Activated naive CD4-positive, alpha-beta T cell treated with anti-CD3 and anti-CD28 coated beads, Interleukin-2, amount 50 U/mL, for 72 hours (primary cell): ENCODE measurements at regions not wholly inside any gene's neighbourhood (a gene's known extent, or its start where the extent isn't known, plus 50 kb on each side); places are given as distances from the start of the nearest gene placed in this dataset.
"Not testable (repeated sequence)": the region's sequence is repeated elsewhere in the genome, so short reads cannot be mapped to it uniquely, and the experiment has no call there.

Experiments used
- ATAC-seq, 2 donors: fragments of 150-1000 bp; cut with Tn5 transposase; 2 replicates each; pipeline ENCODE4 v1.10.0; 2021; ENCODE audit warnings: mild to moderate bottlenecking in 2 of 2, moderate library complexity in 2 of 2
- DNase-seq, 2 donors: peaks; one replicate each; pipeline ENCODE4 v3.0.0; 2021 to 2022; ENCODE audit warnings: low spot score in 2 of 2
- H3K27ac Mint-ChIP-seq, 2 donors: one replicate each; pipeline ENCODE4 v1.8.0; 2022; ENCODE audit warnings: mild to moderate bottlenecking in 2 of 2, mixed read lengths in 2 of 2
- H3K36me3 Mint-ChIP-seq, 2 donors: one replicate each; pipeline ENCODE4 v1.8.0; 2022; ENCODE audit warnings: mixed read lengths in 2 of 2
- H3K9me3 Mint-ChIP-seq, 2 donors: one replicate each; pipeline ENCODE4 v1.8.0; 2022; ENCODE audit warnings: mixed read lengths in 2 of 2

DNA sequence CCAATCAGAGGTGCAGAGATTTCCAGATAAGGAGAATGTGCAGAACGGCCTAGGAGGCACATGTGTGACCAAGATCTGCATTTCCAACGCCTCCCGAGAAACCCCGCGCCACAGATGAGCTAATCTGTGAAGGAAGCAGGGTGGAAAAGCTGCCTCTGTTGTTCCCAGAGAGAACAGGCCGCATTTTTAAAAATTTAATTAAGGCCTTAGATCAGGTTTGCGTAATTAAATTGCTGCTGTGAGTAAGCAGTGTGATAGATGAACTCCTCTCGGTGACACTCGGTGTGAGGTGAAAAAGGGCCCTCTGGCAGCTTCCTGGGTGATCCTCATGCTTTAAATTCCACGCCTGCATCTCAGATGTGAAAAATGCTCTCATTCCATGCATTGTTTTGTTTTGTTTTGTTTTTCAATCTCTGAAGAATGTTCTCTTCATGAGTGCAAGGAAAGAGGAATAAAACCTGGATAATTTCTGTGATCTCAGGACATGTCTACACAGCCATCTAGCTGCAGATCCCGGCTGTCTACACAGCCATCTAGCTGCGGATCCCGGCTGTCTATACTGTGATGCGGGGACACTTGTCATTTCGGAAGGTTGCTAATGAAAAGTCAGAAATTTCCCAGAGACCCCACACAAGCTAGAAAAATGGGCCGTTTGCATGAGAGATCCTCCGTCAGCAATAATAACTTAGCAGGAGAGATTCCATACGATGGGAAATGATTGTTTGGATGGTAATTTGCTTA lies 1398.9 kb downstream of the BRD1 start:
- Mint-ChIP-seq H3K36me3 (no peaks in the 10 kb centered on the region), H3K27ac (no peak overlapping the region), H3K9me3 (no peaks in the 10 kb centered on the region)
- DNase-seq: no peak
- no peak for ATAC-seq

DNA sequence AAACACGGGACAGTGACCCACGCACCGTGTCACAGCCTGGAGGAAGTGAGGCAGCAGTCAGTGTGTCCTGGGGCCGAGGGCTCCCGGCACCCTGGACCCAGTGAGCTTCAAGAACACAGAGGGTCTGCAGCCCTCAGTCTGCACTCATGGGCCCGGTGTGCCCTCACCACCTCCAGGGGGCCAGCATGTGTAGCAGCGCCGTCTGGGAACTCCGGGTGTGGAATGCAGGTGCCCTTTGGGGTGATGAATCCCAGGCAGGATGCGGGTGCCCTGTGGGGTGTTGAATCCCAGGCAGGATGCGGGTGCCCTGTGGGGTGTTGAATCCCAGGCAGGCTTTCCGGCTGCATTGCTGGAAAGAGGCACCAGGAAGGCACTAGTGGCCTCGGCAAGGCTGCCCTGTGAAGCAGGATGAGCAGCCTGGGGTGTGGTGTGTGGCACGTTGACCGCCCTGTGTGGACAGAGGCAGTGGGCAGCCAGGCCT lies 1399.9 kb downstream of the BRD1 start:
- no peak overlapping the region for H3K27ac Mint-ChIP-seq
- no peaks in the 10 kb centered on the region for H3K36me3 Mint-ChIP-seq
- DNase-seq: no peak
- no peak for ATAC-seq
- H3K9me3 Mint-ChIP-seq: no peaks in the 10 kb centered on the region

DNA sequence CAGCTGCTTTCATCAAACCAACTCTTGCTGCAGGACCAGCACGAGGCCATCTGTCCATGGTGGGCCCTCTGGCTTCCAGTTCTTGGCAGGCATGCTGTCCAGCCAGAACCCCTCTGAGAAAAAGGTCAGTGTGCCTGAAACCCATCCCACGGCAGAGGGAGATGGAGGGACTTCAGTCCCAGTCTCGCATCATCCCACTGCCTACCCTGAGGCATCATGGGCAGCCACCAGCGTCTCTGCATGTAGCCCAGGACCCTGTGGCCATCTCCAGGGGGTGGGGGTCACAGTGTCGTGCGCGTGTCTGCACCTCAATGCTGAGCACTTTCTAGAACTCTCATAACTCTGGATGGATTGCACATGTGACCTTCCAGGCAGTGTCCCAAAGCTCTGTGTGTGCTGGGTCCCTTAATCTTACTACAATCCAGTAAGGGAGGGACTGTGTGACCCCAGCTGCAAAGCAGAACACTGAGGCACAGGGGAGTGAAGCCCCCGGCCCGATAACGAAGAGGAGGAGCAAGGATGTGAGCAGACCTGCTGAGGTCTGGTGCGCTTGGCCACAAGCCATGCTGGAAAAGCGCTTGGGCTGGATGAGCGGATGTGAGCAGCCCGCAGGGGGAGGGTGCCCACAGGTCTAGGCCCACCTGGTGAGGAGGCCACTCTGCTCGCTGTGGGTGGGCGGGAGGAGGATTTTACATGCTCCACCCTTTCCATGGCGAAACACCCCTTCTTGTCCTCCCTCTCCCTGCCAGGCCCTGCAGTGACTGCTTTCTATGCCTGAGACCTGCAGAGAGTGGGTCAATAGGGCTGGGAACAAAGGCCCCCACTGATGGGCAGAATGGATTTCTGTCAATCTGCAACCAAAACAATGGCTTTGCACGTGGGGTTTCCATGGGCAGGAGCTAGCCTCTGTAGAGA lies 1401.0 kb downstream of the BRD1 start:
- DNase-seq: no peak
- no peaks in the 10 kb centered on the region for H3K36me3 Mint-ChIP-seq
- no peaks in the 10 kb centered on the region for H3K9me3 Mint-ChIP-seq
- H3K27ac Mint-ChIP-seq: no peak overlapping the region
- no peak for ATAC-seq

DNA sequence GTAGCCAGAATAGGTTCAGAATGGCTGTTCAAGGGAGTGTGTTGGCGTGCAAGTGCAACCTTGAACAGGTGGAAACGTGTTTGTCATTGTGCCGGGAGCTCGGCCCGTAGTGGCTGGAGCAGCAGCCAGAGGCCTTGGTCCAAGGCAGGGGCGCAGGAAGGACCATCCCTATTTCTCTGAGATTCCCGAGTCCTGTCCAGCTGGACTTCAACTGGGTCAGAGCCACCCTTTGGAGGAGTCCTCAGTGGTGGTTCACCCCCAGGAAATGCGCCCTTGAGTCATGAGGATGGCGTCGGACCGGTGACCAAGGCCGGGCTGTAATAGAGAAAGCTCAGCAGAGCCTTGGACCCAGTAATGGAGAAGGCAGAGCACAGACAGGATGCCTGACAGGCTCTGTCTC lies 1402.0 kb downstream of the BRD1 start:
- Mint-ChIP-seq H3K36me3 (no peaks in the 10 kb centered on the region), H3K9me3 (peaks cover 0 to 4% of the 10 kb centered on the region in 2 donors), H3K27ac (no peak overlapping the region)
- DNase-seq (no peak), ATAC-seq (no peak)

DNA sequence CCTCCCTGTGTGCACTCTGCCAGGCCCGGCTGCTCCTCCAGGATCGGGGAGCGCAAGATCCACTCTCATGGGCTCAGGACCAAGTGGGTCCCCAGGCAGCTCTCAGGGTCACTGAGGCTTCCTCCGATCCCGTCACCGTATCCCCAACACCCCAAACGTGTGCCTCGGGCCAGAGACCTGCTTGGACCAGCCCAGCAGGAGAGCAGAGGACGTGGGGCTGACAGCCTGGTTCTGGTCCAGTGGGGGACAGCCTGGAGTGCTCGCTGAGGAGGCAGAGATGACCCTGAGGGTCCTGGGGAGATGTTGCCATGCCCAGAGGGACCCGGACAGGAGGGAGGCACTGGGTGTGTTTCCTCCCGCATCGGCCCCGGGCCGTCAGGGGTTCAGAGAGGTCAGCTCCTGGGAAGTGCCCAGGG lies 1402.6 kb downstream of the BRD1 start:
- no peak overlapping the region for H3K27ac Mint-ChIP-seq
- DNase-seq (no peak), ATAC-seq (no peak)
- H3K36me3 Mint-ChIP-seq: no peaks in the 10 kb centered on the region
- H3K9me3 Mint-ChIP-seq: peaks cover 0 to 7% of the 10 kb centered on the region in 2 donors

DNA sequence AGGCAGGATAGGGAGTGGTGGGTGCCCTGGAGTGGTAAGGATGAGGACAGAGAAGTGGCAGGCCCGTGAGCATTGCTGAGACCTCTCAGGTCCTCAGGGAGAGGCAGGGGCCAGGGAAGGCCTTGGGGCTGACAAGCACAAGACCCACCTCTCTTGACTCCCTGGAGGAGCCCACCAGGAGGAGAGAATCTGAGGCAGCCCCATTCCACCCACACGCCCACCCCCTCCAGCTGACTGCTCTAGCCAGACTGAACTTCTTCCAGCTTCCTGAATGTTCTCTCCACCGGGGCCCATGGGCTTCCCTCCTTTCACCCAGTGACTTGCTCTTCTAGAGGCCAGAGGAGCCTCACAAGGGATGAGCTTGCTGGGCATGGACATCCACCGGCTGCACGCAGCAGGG lies 1403.0 kb downstream of the BRD1 start:
- DNase-seq (no peak), ATAC-seq (no peak)
- peaks cover 0 to 7% of the 10 kb centered on the region in 2 donors for H3K9me3 Mint-ChIP-seq
- no peaks in the 10 kb centered on the region for H3K36me3 Mint-ChIP-seq
- H3K27ac Mint-ChIP-seq: no peak overlapping the region

DNA sequence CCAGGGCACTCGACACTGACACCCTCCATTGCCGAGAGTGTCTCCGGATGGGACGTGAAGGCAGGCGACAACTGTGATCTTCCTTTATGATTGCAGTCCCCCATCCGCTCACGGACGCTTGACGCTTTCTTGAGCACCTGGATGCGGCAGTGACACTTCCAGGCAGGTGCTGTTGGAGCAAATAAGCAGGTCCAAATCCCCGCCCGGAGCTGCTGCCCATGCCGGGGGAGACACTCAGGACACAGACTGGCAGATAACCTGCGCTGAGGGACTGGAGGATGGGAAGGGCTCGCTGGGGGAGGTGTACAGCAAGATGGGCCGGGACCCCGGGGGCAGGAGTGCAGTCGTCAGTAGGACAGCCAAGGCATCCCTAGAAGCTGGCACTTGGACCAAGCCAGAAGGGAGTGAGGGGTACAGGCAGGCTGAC lies 1403.5 kb downstream of the BRD1 start:
- Mint-ChIP-seq H3K27ac (no peak overlapping the region), H3K9me3 (peaks cover 0 to 7% of the 10 kb centered on the region in 2 donors), H3K36me3 (no peaks in the 10 kb centered on the region)
- DNase-seq: no peak
- no peak for ATAC-seq

DNA sequence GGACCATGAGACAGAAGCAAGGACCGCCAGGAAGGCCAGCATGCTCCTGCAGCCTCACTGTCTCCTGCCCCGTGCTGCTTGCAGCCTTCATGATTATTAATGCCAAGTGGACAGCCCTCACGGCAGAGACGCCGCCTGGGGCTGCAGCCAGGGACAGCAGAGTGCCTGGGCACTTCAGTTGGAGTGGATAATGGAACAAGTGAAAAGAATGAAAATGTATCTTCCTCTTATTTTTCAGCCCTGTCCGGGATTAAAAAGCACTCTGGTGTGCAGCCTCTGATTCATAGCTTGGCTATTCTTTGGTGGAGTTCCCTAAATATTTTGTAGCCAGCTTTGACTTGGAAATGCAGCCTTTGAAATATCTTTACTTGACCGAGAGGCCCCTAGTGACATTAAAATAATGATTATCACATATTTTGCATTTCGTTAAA lies 1404.2 kb downstream of the BRD1 start:
- Mint-ChIP-seq H3K9me3 (peaks cover 0 to 7% of the 10 kb centered on the region in 2 donors), H3K36me3 (no peaks in the 10 kb centered on the region), H3K27ac (no peak overlapping the region)
- no peak for DNase-seq
- no peak for ATAC-seq

DNA sequence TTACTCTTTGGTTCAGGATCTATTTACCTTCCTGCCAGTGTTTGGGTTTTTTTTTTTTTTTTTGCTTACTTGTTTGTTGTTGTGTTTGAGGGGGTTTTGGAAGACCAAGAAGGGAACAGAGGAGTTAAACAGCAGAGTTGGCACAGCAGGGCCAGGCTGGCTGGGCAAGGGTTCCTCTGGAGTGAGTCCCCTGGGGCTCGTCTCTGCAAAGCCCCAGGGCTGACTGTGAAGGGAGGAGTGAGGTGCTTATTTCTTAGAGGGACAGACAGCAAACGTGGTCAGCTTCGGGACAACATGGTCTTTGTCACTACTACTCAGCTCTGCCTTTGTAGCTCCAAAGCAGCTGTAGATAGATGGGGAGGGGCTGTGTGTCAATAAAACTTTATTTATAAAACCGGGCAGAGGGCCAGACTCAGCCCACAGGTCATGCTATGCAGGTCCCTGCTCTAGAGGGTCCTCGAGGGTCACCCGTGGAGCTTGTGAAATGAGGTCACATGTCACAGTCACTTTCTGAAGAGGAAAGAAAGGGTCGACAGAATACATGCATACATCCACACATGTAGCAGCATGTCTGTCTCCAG lies 1404.7 kb downstream of the BRD1 start:
- DNase-seq (no peak), ATAC-seq (no peak)
- Mint-ChIP-seq H3K27ac (no peak overlapping the region), H3K9me3 (peaks cover 0 to 7% of the 10 kb centered on the region in 2 donors), H3K36me3 (no peaks in the 10 kb centered on the region)

DNA sequence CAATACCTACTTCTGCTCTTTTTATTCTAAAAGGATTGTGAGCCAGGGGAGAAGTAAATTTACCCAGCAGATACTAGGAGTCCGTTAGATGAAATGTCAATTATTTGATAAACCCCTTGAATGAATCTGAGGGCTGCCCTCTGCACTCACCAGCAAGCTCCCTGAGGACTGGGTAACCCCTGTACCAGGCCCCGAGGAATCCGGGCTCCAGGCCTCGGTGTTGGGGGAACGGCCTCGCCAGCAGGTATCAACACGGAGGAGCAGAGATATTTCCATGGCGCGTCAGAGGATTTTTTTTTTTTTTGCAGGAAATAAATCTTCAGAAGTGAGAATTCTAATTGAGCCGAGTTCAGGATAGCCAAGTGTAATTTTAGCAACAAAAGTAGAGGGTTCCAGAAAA lies 1408.8 kb downstream of the BRD1 start:
- H3K27ac Mint-ChIP-seq: no peak overlapping the region
- peaks cover 0 to 7% of the 10 kb centered on the region in 2 donors for H3K9me3 Mint-ChIP-seq
- ATAC-seq (no peak), DNase-seq (no peak)
- H3K36me3 Mint-ChIP-seq: no peaks in the 10 kb centered on the region

DNA sequence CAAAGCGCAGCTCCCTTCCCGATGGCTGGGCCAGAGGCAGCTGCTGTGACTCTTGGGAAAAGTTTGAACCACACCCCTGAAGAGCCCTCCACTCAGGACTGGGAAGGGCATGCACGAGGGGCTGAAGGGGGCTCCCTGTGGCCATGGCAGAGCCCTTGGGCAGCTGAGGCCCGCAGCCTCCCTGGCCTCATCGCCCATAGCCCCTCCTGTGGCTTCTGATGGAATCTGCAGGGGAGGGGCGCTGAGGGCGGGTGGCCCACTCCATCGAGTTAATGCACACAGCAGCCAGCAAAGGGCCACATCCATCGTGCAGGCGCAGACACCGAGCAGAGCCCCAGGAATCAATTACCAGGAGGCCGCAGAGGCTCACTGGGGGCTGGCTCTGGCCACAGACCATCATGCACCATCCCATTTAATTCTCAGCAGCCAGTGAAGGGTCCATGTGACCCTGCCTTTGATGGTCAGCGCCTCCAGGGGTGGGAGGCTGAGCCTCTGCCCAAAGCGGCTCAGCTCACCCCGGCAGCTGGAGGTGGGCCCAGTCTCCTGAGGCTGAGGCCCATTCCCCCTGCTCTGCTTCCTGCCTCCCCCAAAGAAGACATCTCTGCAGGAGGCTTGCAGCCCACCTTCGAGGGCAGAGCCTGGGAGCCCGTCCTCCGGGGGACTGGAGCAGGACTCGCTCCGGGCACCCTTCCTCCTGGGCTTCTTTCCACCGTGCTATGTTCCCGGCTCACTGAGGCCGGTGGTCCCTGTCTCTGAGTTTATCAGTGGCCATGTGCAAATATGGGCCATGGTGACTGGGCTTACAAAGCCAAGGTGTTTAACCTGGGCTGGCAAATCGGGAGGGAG lies 1410.2 kb downstream of the BRD1 start:
- DNase-seq: no peak
- ATAC-seq: no peak
- peaks cover 0 to 7% of the 10 kb centered on the region in 2 donors for H3K9me3 Mint-ChIP-seq
- no peaks in the 10 kb centered on the region for H3K36me3 Mint-ChIP-seq
- no peak overlapping the region for H3K27ac Mint-ChIP-seq

DNA sequence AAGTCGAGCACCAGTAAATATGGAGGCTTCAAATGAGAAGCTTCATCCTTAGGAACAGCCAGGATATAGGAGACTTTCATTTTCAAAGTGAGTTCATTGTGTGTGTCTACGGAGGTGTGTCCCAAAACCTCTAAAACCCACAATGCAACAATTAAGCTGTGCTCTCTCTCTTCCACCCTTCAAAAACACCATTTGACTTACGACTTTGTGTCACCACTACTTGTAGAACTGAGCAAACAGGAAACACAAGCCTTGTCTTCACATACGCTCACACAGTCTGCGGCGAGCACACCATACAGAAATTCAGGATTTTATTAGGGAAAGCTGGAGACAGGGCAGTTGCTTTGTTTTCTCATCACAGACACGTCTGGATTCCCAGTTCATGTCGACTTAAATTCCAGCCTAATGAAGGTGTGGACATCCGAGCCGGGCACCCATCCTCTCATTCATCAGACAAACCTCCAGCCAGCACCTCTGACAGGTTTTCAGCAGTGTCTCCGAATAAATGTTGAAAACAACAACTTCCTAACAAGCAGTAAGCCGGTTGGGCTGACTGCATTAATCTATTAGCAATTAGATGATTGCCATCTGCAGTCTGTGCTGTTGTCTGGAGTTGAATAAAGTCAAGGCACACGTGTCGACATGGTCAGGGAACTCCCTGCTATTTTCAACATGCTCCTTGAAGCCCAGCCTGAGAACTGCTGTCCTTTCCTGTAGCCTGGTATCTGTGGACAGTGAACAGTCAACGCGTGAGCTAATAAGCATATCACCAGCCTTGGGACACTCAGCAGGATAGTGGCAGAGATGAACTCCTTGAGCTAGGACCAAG lies 1411.1 kb downstream of the BRD1 start:
- DNase-seq (no peak), ATAC-seq (no peak)
- Mint-ChIP-seq H3K27ac (no peak overlapping the region), H3K9me3 (peaks cover 0 to 7% of the 10 kb centered on the region in 2 donors), H3K36me3 (no peaks in the 10 kb centered on the region)

DNA sequence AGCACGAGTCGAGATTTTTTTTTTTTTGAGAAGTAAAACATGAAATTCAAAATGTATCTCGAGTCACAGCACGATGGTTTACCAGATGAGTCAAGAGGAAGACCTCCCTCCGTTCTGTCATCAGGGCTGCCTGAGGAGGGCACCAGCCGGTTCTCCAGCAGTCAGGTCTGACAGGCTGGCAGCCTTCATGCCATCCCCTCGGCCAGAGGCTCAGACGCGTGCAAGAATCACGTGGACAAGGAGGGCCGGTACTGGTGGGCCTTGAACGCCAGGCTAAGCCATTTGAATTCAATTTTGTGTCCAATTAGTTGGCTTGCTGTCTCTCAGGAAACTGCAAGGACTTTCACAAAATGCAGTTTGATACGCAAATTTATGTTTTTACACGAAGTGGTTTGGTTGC lies 1412.2 kb downstream of the BRD1 start:
- no peak for DNase-seq
- Mint-ChIP-seq H3K36me3 (no peaks in the 10 kb centered on the region), H3K27ac (no peak overlapping the region), H3K9me3 (peaks cover 0 to 3% of the 10 kb centered on the region in 2 donors)
- no peak for ATAC-seq

DNA sequence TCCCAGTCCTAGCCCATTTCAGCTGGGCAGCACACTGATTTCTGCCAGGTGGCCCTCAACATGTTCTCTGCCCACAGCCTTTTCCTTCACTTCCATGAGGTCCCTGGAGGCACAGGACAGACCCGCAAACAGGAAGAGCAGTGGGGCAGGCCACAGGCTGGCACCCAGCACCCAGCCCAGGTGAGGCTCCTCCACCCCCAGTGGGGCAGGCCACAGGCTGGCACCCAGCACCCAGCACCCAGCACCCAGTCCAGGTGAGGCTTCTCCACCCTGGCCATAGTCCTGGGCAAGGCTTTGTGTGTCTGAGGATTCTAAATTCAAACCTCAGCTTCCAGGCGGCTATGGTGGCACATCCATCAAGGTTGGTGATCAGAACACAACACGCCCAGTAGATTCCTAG lies 1413.0 kb downstream of the BRD1 start:
- ATAC-seq: no peak

DNA sequence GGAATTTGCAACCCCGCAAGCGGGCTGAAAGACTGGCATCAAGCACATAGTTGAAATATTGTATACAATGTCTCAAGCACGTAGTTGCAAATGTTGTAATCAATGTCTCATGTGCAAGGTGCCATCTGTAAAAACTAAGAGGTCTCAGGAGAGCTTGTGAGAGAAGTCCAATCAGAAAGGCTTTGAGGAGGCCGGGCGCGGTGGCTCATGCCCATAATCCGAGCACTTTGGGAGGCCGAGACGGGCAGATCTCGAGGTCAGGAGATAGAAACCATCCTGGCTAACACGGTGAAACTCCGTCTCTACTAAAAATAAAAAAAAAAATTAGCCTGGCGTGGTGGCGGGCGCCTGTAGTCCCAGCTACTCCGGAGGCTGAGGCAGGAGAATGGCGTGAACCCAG lies 1414.7 kb downstream of the BRD1 start:
- not testable (repeated sequence) for ATAC-seq, DNase-seq, H3K9me3 Mint-ChIP-seq, H3K27ac Mint-ChIP-seq, H3K36me3 Mint-ChIP-seq

More for the DNA sequence above, 1413.0 kb downstream of the BRD1 start:
- H3K36me3 Mint-ChIP-seq: no peaks in the 10 kb centered on the region
- H3K27ac Mint-ChIP-seq: no peak overlapping the region
- no peak for DNase-seq
- no peaks in the 10 kb centered on the region for H3K9me3 Mint-ChIP-seq

DNA sequence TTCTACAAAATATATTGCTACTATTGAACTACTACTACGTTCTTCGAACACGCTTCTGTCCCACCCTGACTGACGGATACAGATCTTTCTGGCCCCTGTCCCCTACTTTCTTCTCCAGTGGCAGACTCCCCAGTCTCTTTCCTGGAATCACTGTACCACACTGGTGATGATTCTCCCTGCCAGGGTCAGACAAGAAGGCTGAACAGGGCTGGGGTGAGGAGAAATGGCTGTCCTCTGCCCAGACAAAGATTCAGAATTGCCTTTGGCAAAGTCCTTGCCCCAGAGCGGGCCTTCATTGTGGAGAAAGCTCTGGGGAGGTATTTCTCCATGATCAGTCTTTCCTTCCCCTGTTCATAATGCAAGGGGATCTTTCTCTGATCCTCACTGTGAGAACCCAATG lies 1417.1 kb downstream of the BRD1 start:
- no peak for ATAC-seq
- Mint-ChIP-seq H3K9me3 (peaks cover 10 to 15% of the 10 kb centered on the region in 2 donors), H3K36me3 (no peaks in the 10 kb centered on the region), H3K27ac (no peak overlapping the region)
- no peak for DNase-seq
